WTC11 (cell line): ENCODE measurements at regions not wholly inside any gene's neighbourhood (a gene's known extent, or its start where the extent isn't known, plus 50 kb on each side); places are given as distances from the start of the nearest gene placed in this dataset.

ENCODE experiments used
- ATAC-seq: fragments of 200-7000 bp; cut with Tn5 transposase; 2 replicates; pipeline ENCODE4 v1.10.0; 2021; ENCODE audit warnings: mild to moderate bottlenecking, moderate library complexity
- CTCF ChIA-PET: fragments of 300-600 bp; sonication (Branson Sonifier 250); formaldehyde crosslinking; loops from one replicate; lab custom pipeline; 2021; ENCODE audit warnings: antibody characterized with exemption; lab: Charles Lee
- POLR2A ChIA-PET: fragments of 350-600 bp; sonication (Branson Sonifier 250); formaldehyde crosslinking; loops from one replicate; lab custom pipeline; 2021; ENCODE audit warnings: antibody characterized with exemption; lab: Charles Lee
- DNase-seq: peaks from one replicate; pipeline ENCODE4 v3.0.0; 2021; ENCODE audit warnings: low spot score
- H3K27ac Mint-ChIP-seq: 2 replicates; pipeline ENCODE4 v1.8.0; 2021; ENCODE audit warnings: mixed read lengths
- H3K27me3 Mint-ChIP-seq: 2 replicates; pipeline ENCODE4 v1.8.0; 2021; ENCODE audit warnings: low read depth, mild to moderate bottlenecking, moderate library complexity, mixed read lengths
- H3K36me3 Mint-ChIP-seq: 2 replicates; pipeline ENCODE4 v1.8.0; 2021; ENCODE audit warnings: mixed read lengths
- H3K4me1 Mint-ChIP-seq: 2 replicates; pipeline ENCODE4 v1.8.0; 2022; ENCODE audit warnings: mixed read lengths
- H3K4me3 Mint-ChIP-seq: 2 replicates; pipeline ENCODE4 v1.8.0; 2021; ENCODE audit warnings: mild to moderate bottlenecking, moderate library complexity, mixed read lengths
- H3K9me3 Mint-ChIP-seq: 2 replicates; pipeline ENCODE4 v1.8.0; 2021; ENCODE audit warnings: mixed read lengths
- ARID4B ChIP-seq: sonication (generic); formaldehyde crosslinking; IDR thresholded peaks from 2 replicates; pipeline ENCODE4 v1.8.0; 2023; ENCODE audit warnings: missing genetic modification reagents, mild to moderate bottlenecking, borderline replicate concordance
- E2F1 ChIP-seq: sonication (generic); formaldehyde crosslinking; IDR thresholded peaks from 2 replicates; pipeline ENCODE4 v1.8.0; 2022; ENCODE audit warnings: mild to moderate bottlenecking, missing genetic modification reagents
- ELF4 ChIP-seq: sonication (generic); formaldehyde crosslinking; IDR thresholded peaks from 2 replicates; pipeline ENCODE4 v1.8.1; 2022; ENCODE audit warnings: low read depth, mild to moderate bottlenecking, moderate library complexity, missing genetic modification reagents
- ETV6 ChIP-seq: sonication (generic); formaldehyde crosslinking; IDR thresholded peaks from 2 replicates; pipeline ENCODE4 v1.8.1; 2022; ENCODE audit warnings: mild to moderate bottlenecking, missing genetic modification reagents
- FOXJ3 ChIP-seq: sonication (generic); formaldehyde crosslinking; IDR thresholded peaks from 2 replicates; pipeline ENCODE4 v1.9.0; 2021; ENCODE audit warnings: missing genetic modification reagents, mild to moderate bottlenecking, borderline replicate concordance
- HMGA2 ChIP-seq: fragments of 250-450 bp; sonication (Bioruptor Pico); IDR thresholded peaks from 2 replicates; pipeline ENCODE4 v1.4.0; 2021; ENCODE audit warnings: mild to moderate bottlenecking, moderate library complexity
- JUN ChIP-seq: sonication (generic); formaldehyde crosslinking; IDR thresholded peaks from 2 replicates; pipeline ENCODE4 v1.8.0; 2023; ENCODE audit warnings: mild to moderate bottlenecking, missing genetic modification reagents
- SMAD3 ChIP-seq: sonication (generic); formaldehyde crosslinking; IDR thresholded peaks from 2 replicates; pipeline ENCODE4 v1.8.0; 2022; ENCODE audit warnings: missing genetic modification reagents, mild to moderate bottlenecking, borderline replicate concordance
- SOX15 ChIP-seq: fragments of 250-450 bp; sonication (Bioruptor Pico); IDR thresholded peaks from 2 replicates; pipeline ENCODE4 v1.9.0; 2021; ENCODE audit warnings: mild to moderate bottlenecking
- TCF7 ChIP-seq: sonication (generic); formaldehyde crosslinking; IDR thresholded peaks from 2 replicates; pipeline ENCODE4 v1.8.0; 2022; ENCODE audit warnings: mild to moderate bottlenecking, low read depth, missing genetic modification reagents, moderate library complexity
- TEAD4 ChIP-seq: sonication (generic); formaldehyde crosslinking; IDR thresholded peaks from 2 replicates; pipeline ENCODE4 v1.8.0; 2022; ENCODE audit warnings: mild to moderate bottlenecking, missing genetic modification reagents
- USF2 ChIP-seq: sonication (generic); formaldehyde crosslinking; IDR thresholded peaks from 2 replicates; pipeline ENCODE4 v1.8.1; 2023; ENCODE audit warnings: mild to moderate bottlenecking, missing genetic modification reagents, moderate library complexity
- ZNF396 ChIP-seq: fragments of 250-450 bp; sonication (Bioruptor Pico); IDR thresholded peaks from 2 replicates; pipeline ENCODE4 v1.8.0; 2021; ENCODE audit warnings: mild to moderate bottlenecking, moderate library complexity, borderline replicate concordance
- ZNF423 ChIP-seq: fragments of 250-450 bp; sonication (Bioruptor Pico); IDR thresholded peaks from 2 replicates; pipeline ENCODE4 v2.1.2; 2022; ENCODE audit warnings: mild to moderate bottlenecking, moderate library complexity
- ZNF671 ChIP-seq: fragments of 250-450 bp; sonication (Bioruptor Pico); IDR thresholded peaks from 2 replicates; pipeline ENCODE4 v1.8.0; 2021; ENCODE audit warnings: mild to moderate bottlenecking
- TF ChIP-seq, protein P1 (sequence below): sonication (generic); formaldehyde crosslinking; IDR thresholded peaks from 2 replicates; pipeline ENCODE4 v1.8.0; 2022; ENCODE audit warnings: missing genetic modification reagents
- TF ChIP-seq, protein P2 (sequence below): sonication (generic); formaldehyde crosslinking; IDR thresholded peaks from 2 replicates; pipeline ENCODE4 v1.8.0; 2022; ENCODE audit warnings: mild to moderate bottlenecking, missing genetic modification reagents
- TF ChIP-seq, protein P3 (sequence below): fragments of 250-450 bp; sonication (Bioruptor Pico); conservative IDR thresholded peaks from 2 replicates; pipeline ENCODE4 v1.9.0; 2021; ENCODE audit warnings: mild to moderate bottlenecking
- TF ChIP-seq, protein P4 (sequence below): sonication (generic); formaldehyde crosslinking; IDR thresholded peaks from 2 replicates; pipeline ENCODE4 v1.8.1; 2022; ENCODE audit warnings: mild to moderate bottlenecking, moderate library complexity, missing genetic modification reagents

DNA sequence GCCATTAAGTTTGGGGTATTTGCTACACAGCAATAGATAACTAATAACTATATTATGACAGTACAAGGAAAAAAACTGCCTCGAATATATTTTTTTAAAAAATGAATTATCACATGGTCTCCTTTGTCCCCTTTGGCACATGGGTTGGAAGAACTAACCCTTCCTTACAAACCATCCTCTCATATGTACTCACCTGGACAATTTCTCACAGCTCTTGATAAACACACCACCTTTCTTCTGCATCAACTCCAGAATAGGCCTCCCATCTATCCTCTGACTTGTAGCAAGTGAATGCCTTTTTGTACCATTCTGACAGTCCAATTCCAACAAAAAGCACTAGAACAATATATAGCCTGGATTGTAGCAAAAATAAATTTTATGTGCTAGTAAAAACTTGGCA, 78.7 kb upstream of the LARP1 start:
- Mint-ChIP-seq H3K9me3 (peaks cover 12% of the 10 kb centered on the region), H3K27me3 (no peaks in the 10 kb centered on the region; the same call in 1 of the 2 replicates), H3K36me3 (no peaks in the 10 kb centered on the region), H3K4me1 (peaks cover 10% of the 10 kb centered on the region), H3K27ac (no peak overlapping the region), H3K4me3 (no peak overlapping the region)
- POLR2A ChIA-PET = no interaction called here
- TF ChIP-seq FOXJ3 (CRISPR knock-in tag) (no peak), ETV6 (CRISPR knock-in tag) (no peak), E2F1 (CRISPR knock-in tag) (no peak), ZNF423 (no peak), ZNF396 (CRISPR knock-in tag) (no peak), HMGA2 (CRISPR knock-in tag) (no peak), JUN (no peak), ZNF671 (CRISPR knock-in tag) (no peak), TCF7 (no peak), ARID4B (CRISPR knock-in tag) (no peak)
- TF ChIP-seq, protein P1, sequence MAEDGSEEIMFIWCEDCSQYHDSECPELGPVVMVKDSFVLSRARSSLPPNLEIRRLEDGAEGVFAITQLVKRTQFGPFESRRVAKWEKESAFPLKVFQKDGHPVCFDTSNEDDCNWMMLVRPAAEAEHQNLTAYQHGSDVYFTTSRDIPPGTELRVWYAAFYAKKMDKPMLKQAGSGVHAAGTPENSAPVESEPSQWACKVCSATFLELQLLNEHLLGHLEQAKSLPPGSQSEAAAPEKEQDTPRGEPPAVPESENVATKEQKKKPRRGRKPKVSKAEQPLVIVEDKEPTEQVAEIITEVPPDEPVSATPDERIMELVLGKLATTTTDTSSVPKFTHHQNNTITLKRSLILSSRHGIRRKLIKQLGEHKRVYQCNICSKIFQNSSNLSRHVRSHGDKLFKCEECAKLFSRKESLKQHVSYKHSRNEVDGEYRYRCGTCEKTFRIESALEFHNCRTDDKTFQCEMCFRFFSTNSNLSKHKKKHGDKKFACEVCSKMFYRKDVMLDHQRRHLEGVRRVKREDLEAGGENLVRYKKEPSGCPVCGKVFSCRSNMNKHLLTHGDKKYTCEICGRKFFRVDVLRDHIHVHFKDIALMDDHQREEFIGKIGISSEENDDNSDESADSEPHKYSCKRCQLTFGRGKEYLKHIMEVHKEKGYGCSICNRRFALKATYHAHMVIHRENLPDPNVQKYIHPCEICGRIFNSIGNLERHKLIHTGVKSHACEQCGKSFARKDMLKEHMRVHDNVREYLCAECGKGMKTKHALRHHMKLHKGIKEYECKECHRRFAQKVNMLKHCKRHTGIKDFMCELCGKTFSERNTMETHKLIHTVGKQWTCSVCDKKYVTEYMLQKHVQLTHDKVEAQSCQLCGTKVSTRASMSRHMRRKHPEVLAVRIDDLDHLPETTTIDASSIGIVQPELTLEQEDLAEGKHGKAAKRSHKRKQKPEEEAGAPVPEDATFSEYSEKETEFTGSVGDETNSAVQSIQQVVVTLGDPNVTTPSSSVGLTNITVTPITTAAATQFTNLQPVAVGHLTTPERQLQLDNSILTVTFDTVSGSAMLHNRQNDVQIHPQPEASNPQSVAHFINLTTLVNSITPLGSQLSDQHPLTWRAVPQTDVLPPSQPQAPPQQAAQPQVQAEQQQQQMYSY (CRISPR knock-in tag) = no peak
- no peak for DNase-seq
- CTCF ChIA-PET = no interaction called here
- ATAC-seq = no peak

- no peaks in the 10 kb centered on the region; the same call in 1 of the 2 replicates for H3K27me3 Mint-ChIP-seq
- no peak for DNase-seq
- H3K9me3 Mint-ChIP-seq = peaks cover 13% of the 10 kb centered on the region
- no peak overlapping the region for H3K4me3 Mint-ChIP-seq
- no peaks in the 10 kb centered on the region for H3K36me3 Mint-ChIP-seq
- no peak for TF ChIP-seq USF2 (CRISPR knock-in tag)
- no peak for TF ChIP-seq TEAD4
- no peak for TF ChIP-seq SOX15 (CRISPR knock-in tag)
- TF ChIP-seq, protein P2, sequence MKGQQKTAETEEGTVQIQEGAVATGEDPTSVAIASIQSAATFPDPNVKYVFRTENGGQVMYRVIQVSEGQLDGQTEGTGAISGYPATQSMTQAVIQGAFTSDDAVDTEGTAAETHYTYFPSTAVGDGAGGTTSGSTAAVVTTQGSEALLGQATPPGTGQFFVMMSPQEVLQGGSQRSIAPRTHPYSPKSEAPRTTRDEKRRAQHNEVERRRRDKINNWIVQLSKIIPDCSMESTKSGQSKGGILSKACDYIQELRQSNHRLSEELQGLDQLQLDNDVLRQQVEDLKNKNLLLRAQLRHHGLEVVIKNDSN = no peak
- TF ChIP-seq SMAD3 = no peak
- TF ChIP-seq, protein P3, sequence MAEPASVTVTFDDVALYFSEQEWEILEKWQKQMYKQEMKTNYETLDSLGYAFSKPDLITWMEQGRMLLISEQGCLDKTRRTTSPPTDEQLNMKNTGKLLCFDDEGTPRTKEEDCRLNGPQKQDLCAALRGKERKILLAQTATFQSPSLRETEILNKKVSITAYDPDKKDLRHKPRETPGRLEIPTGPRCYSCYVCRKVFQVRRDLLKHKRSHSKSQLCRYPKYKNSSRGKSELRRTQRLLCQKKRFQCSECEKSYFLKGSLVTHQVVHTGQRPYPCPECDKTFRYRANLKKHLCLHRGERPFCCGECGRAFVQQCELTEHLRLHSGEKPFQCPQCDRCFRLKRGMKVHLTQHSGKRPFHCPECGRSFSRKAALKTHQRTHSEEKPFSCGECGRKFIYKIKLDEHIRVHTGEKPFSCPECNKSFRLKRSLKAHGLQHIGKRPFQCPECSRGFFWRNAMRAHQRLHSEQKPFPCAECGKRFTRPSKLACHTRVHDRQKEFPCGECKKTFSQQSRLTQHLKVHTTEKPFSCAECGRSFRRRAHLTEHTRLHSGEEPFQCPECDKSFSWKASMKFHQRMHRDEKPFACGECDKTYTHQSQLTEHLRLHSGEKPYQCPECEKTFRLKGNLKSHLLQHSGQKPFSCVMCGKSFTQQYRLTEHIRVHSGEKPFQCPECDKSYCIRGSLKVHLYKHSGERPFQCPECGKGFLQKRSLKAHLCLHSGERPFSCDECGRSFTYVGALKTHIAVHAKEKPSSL (CRISPR knock-in tag) = no peak
- no peak for TF ChIP-seq ELF4 (CRISPR knock-in tag)
- TF ChIP-seq, protein P4, sequence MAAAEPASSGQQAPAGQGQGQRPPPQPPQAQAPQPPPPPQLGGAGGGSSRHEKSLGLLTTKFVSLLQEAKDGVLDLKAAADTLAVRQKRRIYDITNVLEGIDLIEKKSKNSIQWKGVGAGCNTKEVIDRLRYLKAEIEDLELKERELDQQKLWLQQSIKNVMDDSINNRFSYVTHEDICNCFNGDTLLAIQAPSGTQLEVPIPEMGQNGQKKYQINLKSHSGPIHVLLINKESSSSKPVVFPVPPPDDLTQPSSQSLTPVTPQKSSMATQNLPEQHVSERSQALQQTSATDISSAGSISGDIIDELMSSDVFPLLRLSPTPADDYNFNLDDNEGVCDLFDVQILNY = no peak
- POLR2A ChIA-PET = interaction anchor here (0.7 kb wide), 1 partner anchor 18 kb away, joined by 3 read pairs; no protein-coding TSS in a partner anchor
- CTCF ChIA-PET = no interaction called here
- no peak overlapping the region for H3K27ac Mint-ChIP-seq
- H3K4me1 Mint-ChIP-seq = peaks cover 6% of the 10 kb centered on the region
- no peak for ATAC-seq
Measured at GRCh38 chr5:154674029-154674428, 81.1 kb upstream of the LARP1 start.
